RCC 7860 (cell line): ENCODE measurements at regions not wholly inside any gene's neighbourhood (a gene's known extent, or its start where the extent isn't known, plus 50 kb on each side); places are given as distances from the start of the nearest gene placed in this dataset.
"Not testable (repeated sequence)": the region's sequence is repeated elsewhere in the genome, so short reads cannot be mapped to it uniquely, and the experiment has no call there.

ENCODE experiments used
- DNase-seq: peaks from one replicate; pipeline ENCODE4 v3.0.0-alpha.2; 2015; ENCODE audit warnings: low spot score
- FAIRE-seq: peaks from 2 replicates; lab custom pipeline; 2012; peaks lifted over from hg19 to GRCh38; lab: Jason Lieb, UNC

DNA sequence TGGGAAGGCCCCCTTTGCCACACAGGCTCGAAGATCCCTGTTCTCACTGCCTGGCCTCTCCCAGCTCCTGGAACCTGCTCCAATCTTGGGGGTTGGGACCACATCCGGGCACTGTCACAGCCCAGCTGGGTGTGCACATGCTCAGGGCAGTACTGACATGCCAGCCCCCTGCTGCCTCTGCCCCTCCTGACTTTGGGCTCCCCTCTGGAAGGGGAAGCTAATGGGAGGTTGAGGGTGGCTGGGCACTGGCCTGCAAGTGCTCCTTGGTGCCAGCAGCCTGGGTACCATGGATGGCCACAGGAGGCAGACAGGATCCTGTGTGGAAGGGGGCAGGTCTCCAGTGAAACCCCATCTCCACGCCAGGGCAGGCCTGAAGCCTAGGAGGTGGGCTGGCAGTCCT, 126.1 kb upstream of the NOL4 start:
- FAIRE-seq (no peak), DNase-seq (no peak)

DNA sequence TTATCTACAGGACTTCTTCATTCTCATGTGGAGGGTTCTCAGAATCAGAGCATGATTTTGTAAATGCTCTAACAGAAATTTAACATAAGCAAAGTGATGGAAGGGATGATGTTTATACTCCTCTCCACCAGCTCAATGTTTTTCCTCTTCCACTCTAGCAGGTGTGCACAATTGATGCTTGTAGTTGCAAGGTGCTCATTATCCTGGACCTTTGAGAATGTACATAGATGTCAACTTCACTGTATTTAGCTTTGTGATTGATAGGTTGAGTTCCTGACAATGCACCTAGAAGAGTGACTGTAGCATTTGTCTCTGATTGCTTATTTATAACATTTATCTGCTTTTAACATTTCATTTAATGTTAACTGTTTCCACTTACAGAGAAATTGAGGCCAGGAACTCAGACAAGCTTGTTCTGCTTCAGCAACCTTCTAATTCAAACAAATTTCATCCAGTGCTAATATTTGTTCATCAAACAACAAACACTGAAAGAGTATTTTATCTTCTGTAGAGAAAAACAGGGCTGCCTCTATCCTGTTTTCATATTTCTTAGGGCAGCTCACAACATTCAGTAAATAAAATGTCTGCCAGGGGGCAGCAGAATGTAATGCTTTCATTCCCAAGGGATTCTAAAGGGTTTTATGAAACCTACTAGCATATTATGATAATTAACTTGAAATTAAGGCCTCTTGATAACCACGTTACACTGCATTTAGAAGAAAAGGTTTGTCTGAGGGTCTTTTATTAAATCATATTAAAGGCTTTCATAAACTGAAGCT, 127.9 kb upstream of the NOL4 start:
- FAIRE-seq (no peak), DNase-seq (no peak)

DNA sequence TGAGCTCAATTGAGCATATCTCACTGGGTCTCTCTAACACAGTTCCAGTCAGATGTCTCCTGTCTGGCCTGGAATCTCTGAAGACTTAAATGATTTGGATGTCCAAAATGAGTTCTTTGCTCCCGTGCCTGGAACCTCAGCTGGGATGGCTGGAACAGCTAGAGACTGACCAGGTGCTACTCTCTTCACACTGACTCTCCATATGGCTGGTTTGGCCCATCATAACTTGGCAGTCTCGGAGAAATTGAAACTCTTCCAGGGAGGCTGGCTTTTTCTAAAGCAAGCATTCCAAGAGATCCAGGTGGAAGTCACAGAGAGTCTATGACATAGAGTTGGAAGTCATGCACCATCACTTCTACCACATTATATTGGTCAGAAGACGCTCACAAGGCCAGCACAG, 129.6 kb upstream of the NOL4 start:
- DNase-seq, result no peak
- no peak for FAIRE-seq

DNA sequence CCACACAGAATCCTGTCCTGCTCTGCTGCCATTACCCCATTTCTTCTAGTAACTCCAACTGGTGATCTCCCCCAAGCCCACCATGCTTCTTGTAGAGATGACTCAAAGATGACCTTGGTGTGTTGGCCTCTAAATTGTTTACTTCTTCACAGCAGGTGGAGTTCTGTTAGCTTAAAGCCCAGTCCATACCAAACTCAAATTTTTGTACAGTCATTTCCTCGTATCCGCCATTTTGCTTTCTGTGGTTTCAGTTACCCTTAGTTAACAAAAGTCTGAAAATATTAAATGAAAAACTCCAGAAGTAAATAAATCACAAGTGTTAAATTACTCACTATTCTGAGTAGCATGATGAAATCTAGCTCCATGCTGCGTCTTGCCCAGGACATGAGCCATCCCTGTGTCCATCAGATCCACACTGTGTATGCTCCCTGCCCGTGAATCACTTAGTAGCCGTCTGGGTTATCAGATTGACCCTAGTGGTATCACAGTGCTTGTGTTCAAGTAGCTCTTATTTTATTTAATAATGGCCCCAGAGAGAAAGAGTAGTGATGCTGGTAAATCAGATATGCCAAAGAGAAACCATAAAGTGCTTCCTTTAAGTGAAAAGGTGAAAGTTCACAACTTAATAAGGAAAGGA, 133.3 kb upstream of the NOL4 start:
- FAIRE-seq, result no peak

DNA sequence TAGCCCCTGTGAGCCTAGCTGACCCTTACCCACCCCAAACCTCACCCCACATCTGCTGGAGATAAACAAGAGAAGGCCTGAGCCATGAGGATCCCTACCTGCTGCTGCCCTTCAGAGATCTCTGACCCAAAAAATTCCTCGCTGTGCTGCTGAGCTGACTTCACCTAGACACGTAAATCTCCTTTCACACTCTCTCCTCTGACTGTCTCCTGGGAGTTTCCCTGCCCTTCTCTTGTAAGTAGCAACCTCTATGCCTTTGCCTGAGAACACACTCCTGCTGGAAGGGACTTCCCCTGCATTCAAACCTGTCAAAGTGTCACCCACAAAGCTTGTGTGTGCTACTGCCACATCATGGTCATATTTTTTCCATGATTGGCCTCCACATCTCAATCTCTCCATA, 134.2 kb upstream of the NOL4 start:
- no peak for FAIRE-seq
- DNase-seq, result no peak

More for the DNA sequence above, 133.3 kb upstream of the NOL4 start:
- DNase-seq, result no peak

DNA sequence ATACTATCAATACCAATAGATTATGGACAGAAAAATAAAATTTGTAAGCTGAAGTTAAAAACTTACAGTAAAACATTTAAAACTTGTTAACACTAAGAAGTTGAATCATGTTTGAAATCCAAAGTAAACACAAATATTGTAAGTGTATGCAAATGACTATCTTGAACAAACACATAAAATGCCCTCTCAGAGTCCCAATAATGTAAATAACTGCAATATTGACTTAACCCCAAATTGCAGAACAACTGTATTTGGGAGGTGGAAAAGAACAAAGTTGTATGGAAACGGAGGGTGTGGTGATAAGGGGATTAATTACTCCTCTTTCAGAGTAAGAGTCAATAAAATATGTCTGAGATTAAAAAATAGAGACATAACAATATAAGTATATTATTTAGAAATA, 140.0 kb upstream of the NOL4 start:
- DNase-seq, result no peak
- FAIRE-seq, result no peak

DNA sequence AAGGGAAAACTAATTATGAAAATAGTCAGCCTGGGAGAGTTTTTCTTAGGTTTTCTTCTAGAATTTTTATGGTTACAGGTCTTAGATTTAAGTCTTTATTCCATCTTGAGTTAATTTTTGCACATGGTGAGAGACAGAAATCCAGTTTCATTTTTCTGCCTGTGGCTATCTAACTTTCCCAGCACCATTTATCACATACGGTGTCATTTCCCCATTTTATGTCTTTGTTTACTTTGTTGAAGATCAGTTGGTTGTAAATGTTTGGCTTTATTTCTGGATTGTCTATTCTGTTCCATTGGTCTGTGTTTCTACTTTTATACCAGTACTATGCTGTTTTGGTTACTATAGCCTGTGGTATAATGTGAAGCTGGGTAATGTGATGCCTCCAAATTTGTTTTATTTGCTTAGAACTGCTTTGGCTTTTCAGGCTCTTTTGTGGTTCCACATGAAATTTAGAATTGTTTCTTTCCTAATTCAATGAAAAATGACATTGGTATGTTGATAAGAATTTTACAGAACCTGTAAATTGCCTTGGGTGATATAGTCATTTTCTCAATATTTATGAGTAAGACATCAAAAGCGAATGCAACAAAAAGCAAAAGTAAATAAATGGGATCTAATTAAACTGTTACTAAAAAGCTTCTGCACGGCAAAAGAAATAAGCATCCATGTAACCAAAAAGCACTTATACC, 146.1 kb upstream of the NOL4 start:
- FAIRE-seq (no peak), DNase-seq (no peak)

DNA sequence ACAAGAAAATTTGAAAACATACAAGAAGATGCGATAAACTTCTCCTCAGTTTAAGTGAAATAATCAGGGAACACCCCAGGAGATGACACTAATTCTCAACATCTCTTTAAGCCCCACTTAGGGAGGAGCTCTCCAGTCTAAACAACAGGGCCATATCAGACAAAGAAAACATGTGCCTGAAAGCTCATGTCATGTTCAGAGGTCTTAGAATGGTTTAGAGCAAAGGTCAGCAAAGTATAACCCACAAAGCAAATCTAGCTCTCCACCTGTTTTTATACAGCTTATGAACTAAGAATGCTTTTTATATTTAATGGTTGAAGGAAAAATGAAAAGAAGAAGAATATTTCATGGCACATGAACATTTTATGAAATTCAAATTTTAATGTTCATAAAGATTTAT, 155.6 kb upstream of the NOL4 start:
- no peak for DNase-seq
- FAIRE-seq, result no peak

DNA sequence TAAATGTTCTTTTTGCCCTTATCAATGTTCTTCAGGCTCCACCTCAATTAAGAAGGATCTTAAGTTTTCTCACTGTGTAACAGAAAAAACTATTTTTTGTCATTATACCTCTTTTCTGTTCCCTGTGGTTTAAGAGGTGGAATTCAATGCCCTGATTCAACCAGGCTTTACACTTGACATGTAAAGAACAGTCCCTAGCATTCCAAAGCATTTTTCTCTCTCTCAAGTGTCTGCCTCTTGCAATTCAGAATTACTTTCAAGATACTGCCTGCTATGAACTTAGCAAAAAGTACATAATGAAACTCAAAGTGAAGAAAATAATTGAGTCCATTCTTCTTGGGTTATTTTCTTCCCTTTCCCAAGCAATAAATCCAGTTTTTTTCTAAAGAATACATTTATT, 160.6 kb upstream of the NOL4 start:
- no peak for DNase-seq
- no peak for FAIRE-seq

DNA sequence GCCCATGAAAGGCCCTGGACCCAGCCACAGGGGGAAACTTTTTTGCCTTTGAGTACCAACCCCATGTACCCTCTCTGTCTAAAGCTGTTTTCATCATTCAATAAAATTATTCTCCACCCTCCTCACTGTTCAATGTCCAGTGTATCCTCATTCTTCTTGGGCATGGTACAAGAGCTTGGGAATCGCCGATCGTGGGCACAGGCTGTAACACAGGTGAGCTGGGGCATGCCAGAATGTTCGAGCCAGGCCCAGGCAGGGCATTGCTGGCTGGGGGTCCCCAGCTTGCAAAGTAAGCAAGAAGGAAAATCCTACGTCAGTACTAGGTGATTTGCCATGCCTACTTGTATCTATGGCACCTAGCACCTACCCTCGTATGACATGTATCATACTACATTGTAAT, 162.1 kb upstream of the NOL4 start:
- FAIRE-seq (no peak), DNase-seq (no peak)

DNA sequence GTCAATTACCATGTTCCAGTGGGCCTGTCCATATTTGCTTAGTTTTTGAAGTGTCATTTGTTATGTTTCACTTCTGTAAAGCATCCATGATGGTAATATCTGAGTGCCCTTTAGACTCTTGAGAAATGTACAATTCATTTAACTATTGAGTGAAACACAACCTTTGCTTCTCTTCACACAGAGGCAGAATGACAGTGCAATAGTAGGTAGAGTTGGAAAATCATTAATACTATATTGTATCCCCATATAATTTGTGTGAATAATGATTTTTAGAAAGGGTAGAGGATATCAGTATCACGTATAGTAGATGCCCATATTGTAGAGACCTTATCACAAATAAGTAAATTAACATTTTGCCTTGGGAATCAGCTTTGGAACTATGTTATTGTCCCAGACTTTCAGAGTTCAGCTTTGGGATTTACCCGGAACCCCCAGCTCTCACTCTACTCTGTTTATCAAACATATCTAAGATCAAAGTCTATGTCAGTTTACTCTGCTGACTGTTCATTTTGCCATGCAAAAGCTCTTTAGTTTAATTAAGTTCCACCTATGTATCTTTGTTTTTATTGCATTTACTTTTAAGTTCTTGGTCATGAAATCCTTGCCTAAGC, 172.7 kb upstream of the NOL4 start:
- no peak for DNase-seq
- no peak for FAIRE-seq

DNA sequence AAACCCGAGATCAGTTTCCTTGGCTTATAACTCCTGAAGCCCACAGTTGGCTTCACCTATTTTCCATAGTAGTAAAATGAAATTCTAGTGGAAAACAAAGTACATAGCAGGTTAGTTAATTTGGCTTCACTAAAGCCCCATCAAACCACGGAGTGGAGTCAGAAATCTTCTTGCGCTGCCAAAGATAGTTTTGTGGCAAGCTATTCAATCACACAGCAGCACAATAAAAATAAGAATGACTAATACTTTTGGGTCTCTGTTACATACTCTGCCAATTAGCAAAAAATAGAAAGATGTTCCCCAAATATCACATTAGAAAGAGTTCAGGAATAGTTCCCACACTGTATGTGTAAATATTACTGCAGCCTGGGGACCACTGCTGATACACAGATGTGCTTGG, 175.2 kb upstream of the NOL4 start:
- FAIRE-seq (no peak), DNase-seq (no peak)

DNA sequence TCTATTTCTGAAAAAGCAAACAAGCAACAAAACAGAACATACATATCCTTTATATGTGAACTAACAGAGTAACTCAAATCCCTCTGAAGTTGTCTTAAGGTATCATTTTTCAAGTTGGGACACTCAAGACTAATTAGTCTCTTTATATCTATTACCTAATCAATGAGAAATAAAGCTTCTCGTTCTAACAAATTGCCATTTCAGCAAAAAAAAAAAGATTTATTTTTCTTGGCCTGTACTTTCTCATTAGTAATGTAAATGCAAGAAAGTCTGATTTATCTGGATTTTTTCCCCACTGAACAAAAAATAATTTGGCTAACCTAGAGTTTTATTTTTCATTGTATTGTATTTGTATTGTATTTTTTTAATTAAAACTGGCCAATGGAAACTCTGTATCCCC, 176.1 kb upstream of the NOL4 start:
- no peak for DNase-seq
- no peak for FAIRE-seq

DNA sequence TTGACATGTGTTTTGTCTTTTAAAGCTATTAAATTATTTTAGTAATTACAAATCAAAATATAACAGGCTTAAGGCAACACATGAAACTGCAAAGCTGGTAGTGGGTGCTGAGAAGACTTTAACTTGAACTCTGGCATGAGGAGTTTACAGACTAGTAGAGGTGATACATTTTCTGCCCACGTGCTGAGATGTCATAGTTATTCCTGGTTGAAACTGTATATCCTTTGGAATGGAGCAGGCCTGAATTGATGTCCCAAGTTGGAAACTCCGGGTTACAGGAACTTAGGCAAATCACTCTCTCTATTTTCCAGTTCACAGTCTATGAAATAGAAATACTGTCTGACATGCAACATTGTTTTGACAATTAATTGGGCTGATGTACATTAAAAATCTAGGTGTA, 177.1 kb upstream of the NOL4 start:
- FAIRE-seq, result no peak

DNA sequence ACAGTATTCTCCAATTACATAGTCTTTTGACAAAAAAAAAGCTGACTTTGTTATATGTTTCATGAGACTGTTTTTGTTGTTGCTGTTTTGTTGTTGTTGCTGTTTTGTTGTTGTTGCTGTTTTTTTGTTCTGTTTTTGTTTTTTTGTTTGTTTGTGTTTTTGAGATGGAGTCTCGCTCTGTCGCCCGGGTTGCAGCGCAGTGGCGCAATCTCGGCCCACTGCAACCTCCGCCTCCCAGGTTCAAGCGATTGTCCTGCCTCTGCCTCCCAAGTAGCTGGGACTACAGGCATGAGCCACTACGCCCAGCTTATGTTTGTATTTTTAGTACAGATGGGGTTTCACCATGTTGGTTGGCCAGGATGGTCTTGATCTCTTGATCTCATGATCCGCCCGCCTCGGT, 182.8 kb upstream of the NOL4 start:
- not testable (repeated sequence) for FAIRE-seq

More for the DNA sequence above, 177.1 kb upstream of the NOL4 start:
- DNase-seq, result no peak

DNA sequence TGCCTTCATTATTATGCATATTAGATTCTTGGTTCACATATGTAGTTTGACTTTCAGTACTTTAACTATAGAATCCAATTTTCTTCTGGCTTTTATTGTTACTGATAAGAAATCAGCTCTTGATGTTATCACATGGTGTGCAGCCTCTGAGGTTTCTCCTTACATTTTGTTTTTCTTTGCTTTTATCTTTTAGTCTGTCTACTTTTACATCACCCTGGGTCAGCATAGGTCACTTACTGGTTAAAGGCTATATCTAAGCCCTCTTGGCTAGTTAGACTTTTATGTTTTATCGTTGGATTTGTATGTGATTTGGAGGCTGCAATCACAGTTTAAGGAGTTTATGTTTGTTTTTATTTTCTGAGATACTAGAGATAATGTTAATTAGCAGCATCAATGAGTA, 187.2 kb upstream of the NOL4 start:
- no peak for FAIRE-seq
- DNase-seq, result no peak

More for the DNA sequence above, 182.8 kb upstream of the NOL4 start:
- not testable (repeated sequence) for DNase-seq

DNA sequence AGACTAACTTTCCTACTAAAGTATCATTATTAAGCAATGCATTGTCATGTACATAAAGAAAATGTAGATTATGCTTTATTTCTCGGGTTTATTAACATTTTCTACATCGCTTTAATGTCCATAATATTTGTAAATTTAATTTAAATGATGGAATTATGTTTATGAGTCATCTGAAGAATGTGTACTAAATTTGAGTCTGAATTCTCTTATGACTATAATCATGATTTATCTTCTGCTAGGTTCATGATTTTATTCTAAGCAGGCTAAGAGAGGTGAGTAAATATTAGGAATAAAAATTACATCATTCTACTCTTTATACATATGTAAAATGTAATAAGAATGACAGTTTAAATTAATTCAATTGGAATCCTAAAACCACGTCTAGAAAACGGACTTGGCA, 206.3 kb upstream of the NOL4 start:
- FAIRE-seq, result no peak

DNA sequence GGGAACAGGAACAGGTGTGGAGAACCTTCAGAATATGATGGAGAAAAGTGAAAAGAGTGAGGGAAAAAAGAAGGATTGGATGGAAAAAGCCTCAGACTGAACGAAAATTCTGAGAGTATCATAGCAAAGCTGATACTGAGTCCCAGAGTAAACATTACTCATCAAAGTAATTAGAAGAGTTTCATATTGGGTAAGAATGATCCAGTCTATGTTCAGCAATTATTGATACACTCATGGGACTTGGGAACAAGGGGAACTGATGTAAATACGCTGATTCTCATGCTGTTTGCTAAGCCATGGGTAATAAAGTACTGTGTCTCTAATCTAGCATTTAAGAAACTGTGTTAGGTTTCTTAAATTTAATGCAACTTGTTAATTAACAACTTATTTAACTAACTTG, 219.9 kb upstream of the NOL4 start:
- DNase-seq (no peak), FAIRE-seq (no peak)

More for the DNA sequence above, 206.3 kb upstream of the NOL4 start:
- DNase-seq, result no peak

DNA sequence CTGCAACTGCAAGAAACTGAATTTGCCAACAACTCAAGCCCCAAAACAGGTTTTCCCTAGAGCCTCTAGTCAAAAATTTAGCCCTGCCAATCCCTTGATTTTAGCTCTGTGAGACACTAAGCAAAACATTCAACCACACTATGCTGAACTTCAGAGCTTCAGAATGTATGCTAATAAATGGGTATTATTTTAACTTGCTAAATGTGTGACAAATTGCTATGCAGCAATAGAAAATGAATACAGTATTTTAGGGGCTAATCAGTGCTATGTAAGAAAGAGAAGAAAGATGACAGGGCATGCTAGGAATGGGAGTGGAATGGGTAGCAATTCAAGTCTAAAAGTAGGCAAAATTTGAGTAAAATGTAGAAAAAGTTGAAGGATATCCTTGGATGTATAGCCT, 223.9 kb upstream of the NOL4 start:
- no peak for DNase-seq
- FAIRE-seq, result no peak

DNA sequence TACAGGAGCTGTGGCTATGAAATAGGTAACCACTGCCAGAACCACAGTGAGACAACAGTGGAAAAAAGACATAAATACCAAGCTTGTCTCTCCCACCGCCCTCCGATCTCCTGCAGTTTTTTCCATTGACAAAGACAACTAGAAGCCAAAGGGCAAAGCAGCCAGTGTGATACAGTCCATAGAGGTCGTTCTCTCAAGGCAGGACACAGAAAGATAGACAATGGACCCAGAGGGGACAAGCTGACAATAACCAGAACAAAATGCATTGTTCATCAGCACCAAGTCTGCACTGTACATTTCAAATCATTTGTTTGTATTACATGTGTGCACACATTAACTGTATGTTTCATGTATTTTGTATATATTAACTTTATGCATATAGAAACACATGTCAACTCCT, 233.0 kb upstream of the NOL4 start:
- no peak for DNase-seq
- no peak for FAIRE-seq

DNA sequence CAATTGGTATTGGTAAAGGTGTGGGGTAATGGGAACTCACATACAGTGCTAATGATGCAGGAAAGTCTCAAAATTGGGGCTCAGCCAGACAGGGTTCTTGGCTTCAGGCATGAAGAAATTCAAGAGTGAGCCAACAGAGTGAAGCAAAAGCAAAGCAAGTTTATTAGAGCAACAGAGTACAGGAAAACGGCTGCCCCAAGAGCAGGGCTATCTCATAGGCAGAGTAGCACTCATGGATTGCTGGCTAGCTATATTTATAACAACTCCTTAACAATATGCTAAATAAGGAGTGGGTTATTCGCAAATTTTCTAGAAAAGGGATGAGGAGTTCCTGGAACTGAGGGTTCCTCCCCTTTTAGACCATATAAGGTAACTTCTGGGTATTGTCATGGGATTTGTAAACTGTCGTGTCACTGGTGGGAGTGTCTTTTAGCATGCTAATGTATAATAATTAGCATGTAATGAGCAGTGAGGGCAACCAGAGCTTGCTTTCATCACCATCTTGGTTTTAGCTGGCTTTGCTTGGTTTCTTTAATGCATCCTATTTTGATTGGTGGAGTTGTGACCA, 233.8 kb upstream of the NOL4 start:
- DNase-seq, result no peak

More for the DNA sequence above, 233.8 kb upstream of the NOL4 start:
- no peak for FAIRE-seq
